HL-60/S4 (cell line): ENCODE measurements at regions not wholly inside any gene's neighbourhood (a gene's known extent, or its start where the extent isn't known, plus 50 kb on each side); places are given as distances from the start of the nearest gene placed in this dataset.

Source experiments
- in situ Hi-C: fragments of 300-500 bp; cut with MboI; formaldehyde crosslinking; loops from 2 replicates; pipeline ENCODE4 v1.14.3; 2022; ENCODE audit warnings: low sequenced_read_pairs

DNA sequence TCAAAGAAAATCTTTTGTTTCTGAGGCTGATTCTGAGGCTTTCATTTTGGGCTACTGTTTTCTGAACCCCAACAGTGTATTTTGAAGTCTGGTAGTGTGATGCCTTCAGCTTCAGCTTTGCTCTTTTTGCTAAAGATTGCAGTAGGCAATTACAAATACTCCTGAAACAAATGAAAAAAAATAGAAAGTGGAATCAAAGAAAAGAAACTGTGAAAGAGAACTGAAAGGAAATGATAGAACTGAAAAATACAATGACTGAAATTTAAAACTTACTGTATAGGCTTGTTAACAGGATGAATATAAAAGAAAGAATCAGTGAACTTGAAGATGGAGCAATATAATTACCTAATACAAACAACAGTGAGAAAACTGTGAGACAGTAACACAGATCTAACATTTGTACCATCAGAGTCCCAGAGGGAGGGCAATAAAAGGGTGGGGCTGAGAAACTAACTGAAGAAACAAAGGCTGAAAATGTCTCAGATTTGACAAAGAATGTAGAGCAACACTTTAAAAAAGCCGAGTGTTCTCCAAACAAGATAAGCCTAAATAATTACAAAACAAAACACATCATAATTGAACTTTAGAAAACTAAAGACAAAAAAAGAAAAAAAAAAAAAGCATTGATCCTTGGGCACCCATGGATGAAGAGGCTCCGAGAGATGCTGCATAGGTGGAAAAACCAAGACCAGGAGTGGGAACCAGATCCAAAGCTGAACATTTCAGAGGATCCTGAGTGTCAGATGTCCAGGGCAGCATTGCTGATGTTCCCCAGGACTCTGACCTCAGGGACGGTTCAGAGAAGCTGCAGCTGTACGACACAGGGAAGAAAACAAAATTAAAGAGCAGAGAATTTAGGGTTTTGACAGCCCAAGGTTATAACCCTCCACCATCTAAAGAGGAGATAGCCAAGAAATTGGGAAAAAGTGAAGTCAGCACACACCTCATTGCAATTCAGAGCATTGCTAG, 223.2 kb upstream of the IGFBP3 start:
- in situ Hi-C loops = no loop called here

DNA sequence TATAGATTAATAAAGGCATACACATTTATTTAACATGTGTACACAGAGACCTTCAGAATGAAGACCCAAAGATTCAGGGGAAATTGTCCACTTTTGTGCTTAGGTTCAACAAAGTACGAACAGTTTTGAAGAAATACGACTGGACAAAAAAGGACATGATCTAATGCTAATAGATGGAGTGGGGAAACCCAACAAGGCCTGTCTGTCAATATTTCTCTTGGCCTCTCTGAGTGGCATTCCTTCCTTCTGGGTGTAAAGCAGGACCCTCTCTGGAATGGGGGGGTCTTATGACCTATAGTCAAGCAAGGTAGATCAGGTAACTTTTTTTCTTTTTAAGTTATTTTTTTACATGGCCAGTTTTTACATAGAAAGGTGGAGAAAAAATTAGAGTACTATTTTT, 222.3 kb upstream of the IGFBP3 start:
- in situ Hi-C loops = no loop called here

DNA sequence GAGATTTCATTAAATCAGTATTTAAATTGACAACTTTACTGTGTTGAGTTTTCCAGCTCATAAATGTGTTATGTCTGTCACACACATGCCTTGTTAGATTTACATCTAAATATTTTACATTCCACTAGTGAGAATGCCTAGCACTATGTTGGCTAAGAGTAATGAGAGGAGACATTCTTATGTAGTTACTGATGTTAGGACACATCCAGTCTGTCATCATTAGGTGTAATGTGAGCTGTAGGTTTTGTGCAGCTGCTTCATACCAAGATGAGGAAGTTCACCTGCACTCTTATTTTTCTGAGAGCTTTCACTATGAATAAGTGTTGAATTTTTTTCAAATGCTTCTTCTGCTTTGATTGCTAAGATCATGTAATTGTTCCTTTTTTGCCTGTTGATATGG, 218.0 kb upstream of the IGFBP3 start:
- in situ Hi-C loops = no loop called here

DNA sequence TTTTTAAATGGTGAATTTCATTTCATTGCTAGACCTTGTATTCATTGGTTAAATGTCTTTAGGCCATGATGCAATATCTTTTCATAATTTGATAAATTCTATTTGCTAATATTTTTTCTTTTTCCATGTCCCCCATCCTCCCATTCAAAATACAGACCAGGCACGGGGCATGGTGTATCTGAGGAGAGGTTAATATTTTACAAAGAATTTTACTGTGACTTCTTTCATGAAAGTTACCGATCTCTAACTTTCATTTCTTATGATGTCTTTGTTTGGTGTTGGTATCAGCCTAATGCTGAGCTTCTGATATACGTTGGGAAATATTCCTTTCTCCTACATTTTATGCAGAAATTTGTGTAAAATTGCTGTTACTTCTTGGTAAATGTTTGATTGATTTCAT, 216.7 kb upstream of the IGFBP3 start:
- in situ Hi-C loops = no loop called here

DNA sequence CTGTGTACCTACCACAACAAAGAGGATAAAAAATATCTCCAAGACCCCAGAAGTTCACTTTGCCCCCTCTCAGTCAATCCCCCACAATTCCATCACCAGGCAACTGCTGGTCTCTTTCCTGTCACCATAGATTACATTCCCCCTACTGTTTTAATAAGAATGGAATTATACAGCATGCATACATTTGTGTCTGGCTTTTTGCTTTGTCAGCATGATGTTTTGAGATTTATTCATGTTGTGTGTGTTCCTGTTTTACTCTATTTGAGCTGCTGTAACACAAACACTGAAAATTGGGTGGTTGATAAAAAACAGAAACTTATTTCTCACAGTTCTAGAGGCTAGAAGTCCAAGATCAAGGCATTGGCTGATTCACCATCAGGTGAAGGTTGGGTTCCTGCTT, 214.5 kb upstream of the IGFBP3 start:
- in situ Hi-C loops = no loop called here

DNA sequence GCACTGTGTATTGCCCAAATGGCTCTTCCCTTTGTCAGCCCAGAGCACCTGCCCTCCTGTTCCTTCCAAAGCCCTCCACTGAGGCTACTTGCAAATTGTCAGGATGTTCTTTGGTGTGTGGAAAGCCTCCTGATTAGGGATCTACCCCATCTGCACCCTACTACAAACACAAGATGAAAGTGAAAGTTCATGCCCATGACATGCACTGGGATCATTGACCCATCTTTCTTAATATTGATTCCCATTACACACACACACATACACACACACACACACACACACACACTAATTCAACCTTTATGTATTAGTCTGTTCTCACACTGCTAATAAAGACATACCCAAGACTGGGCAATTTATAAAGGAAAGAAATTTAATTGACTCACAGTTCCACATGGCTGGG, 213.7 kb upstream of the IGFBP3 start:
- in situ Hi-C loops = no loop called here

DNA sequence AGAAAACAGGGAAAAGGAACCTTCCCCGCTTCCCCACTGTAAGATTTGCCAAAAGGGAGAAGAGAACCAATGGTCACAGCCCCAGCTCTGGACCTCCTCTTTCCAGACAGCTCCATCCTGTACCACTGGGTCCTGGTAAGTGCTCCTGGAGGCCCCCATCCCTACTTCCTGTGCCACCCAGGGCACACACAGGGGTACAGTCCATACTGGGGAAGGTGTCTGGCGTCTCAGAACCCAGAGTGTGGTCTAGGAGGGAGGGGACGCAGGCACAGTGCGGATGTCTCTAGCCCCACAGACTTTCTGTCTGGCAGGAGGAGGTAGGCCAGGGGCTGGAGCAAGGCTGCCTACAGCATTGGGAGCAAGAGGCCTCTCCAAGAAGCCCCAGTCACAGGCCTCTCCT, 213.3 kb upstream of the IGFBP3 start:
- in situ Hi-C loops = no loop called here

DNA sequence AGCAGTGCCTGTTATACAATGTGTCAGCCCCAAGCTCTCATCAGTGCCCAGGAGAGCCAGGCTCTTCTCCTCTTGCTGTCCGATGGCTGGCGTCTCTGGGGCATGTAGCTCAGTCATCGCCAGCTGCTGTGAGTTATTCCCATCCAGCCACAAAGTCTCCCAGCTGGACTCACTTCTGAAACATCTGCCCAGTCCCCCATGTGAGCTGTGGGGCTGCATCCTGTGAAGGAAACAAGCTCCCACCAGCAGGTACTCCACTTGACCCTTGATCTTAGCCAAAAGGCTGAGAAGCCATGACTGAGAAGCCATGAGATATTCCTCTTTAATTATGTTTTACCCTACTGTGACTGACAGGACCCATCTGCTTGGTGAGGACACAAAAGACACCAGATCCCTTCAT, 212.7 kb upstream of the IGFBP3 start:
- in situ Hi-C loops = no loop called here

DNA sequence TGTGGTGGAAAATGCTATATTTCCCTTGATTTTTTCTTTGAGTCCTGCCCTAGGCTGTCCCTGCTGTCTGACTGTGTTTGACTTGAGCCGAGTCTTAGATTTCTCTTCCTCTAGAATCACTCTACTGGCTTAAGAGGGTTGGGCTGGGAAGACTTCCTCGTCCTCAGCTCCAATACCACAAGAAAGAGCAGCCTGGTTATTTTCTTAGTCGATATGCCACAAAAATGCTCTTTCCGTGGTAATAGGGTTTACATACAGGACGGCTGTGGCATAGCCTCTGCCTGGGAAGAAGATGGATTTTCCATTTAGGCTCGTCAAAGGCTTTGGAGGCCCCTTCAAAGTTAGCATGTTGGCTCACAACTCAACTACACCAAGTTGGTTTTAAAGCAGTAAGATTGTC, 212.0 kb upstream of the IGFBP3 start:
- in situ Hi-C loops = no loop called here

DNA sequence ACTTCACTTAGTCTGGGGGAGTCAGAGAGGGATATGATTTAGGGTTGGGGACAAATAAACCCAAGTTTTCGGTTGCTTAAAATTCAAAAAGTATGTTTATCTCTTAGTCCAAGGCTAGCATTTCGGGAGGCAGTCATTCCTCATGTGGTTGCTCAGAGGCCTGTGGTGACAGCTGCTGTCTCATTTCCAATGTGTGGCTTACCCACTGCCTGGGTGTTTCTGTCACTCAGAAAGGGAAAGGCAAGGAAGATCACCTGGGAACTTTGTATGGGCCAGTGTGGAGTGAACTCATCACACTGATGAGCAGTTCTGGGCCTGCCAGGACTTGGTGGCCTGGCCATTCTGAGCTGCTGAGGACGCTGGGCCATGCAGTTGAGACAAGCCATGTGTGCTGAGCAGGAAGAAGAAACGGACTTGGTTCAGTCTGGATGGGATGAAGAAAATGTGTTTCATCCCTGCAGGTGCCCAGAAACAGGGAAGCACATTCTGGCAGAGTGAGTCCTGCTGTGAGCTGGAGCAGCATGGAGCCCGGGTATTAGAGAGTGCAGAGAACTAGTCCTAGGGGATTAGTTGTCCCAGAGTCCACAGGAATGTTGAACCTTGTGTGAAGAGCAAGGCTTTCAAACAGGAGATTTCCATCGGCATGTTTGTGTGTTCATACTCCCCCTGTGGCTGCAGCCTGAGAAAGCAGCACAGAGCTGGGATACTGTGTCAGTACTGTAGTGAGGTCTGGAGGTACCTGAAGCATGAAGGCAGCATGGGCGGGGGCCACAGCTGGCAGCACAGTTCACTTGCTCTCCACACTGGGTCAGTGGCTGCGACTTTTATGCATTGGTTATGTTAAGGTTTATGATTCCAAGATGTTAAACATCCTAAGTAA, 211.1 kb upstream of the IGFBP3 start:
- in situ Hi-C loops = no loop called here

DNA sequence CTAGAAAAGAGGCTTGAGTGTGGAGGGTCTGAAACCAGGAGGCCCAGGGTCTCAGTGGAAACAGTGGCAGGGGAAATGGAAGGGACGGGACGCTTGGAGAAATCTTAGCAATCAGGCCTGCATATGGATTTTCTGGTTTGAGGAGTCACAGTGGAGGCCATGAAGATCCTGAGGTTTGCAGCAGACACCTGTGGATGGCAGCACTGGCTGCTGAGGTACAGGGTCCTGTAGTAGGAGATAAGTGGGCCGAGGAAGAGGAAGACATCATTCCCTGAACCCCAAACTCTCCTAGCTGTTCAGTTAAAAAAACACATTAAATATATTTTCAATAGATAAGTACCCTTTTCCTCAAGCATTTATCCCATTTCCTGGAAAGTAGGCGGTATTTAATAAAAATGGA, 208.8 kb upstream of the IGFBP3 start:
- in situ Hi-C loops = no loop called here

DNA sequence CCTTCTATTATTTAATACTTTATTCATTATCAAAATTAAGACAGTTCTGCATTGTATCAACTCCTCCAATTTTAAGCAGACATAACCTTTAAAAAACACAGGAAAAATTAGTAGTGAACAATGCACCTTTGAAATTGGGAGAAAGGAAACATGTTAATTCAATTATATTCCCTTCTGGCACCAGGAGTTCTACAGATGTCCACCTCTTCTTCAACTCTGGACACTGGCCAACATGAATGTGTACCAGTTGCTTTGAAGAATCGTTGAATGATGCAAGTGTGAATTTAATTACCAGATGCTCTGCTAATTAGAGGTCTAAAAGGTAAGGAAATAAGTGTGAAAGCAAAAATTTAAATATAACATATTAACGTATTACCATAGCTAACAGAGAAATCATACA, 206.7 kb upstream of the IGFBP3 start:
- in situ Hi-C loops = no loop called here

DNA sequence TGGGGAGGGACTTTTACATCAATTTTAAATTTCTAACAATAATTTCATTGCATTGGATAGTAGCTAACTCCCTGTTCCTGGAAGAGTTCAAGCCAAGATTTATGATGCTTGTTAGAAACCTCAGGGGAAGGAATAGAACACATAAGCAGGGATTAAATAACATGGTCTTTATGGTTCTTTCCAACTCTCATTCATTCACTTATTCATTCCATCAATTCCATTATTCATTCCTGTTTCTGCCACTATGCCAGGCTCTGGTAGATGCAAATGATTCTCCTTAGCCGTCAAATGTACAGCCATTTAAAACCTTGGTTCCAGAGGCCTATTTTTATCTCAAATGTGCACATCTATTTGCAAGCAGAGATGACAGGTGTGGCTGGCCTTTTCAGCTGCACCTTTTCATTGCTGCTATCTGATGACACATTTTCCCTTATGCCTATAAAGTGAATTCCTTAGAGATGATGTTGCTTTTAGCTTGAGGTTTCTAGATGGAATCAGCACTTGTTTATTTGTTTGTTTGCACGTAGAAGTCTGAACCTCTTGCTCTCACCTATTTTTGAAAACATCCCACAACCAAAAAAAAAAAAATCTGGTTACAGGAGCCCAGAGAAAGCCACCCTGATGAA, 205.7 kb upstream of the IGFBP3 start:
- in situ Hi-C loops = no loop called here

DNA sequence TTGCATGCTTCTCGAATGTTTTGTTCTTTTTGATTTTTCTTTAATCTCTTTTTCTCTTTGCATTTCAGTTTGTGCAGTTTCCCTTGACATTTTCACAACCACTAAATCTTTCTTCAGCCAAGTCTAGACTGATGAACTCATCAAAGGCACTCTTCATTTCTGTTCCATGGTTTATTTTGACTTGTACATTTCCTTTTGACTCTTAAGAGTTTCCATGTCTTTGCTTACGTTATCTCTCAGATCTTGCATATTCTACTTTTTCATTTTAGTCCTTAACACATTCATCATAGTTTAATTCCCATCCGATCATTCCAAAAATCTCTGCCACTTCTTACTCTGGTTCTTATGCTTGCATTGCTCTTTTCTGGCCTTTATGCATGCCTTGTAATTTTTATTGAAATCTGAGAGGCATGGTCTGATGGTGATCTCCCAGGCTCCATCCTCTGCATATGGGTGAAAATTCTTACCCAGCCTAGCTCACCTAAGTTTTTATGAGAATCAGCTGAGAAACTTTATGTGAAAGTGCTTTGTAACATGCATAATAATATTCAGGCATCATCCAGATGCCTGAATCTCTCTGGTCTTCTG, 202.8 kb upstream of the IGFBP3 start:
- in situ Hi-C loops = no loop called here

DNA sequence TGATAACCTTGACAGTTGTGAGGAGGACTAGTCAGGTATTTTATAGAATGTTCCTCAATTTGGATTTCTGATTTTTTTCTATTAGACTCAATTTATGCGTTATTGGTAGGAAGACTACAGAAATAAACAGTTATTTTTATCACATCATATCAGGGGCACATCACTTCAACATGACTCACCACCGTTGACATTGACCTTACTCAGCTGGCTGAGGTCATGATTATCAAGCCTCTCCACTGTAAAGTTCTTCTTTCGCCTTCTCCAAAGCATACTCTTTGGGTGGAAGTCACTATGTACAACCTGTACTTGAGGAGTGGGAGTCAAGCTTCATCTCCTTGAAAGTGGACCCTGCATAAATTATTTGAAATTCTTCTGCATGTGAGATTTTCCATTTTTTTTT, 194.3 kb upstream of the IGFBP3 start:
- in situ Hi-C loops = no loop called here

DNA sequence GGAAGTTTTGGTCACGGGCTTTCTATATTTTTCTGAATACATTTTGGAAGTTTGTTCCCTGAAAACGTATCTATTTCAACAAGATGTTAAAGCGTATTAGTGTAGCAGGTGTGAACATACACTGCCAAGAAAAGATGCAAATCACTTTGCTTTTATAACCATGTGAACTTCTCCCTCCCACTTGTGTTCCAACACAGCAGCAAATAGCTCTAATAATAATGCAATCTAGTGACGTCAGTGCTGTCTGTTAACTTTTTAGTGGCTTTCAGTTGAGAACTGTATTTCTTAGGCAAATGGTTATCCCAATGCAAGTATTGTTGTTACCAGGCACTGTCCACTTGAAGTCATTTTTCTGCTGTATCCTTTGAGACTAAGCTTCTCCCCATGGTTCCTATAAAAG, 188.4 kb upstream of the IGFBP3 start:
- in situ Hi-C loops = no loop called here

DNA sequence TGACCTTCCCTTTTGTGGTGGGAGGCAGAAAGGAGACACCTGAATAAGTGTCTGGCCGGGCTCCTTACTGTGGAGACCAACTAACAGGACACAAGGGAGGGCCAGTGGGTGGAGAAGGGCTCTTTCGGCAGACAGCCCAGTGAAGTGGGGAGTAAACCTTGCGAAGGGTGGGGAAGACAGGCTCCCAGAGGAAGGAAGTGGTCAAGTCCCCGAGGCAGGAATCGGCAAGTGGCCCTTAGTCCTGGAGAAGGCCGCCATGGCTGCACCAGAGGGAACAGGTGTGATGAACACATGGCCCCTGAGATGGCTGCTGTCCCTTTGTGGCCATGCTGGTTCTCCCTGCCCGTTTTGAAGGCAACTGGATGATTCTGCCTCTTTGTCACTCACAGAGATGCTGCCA, 187.2 kb upstream of the IGFBP3 start:
- in situ Hi-C loops = no loop called here

DNA sequence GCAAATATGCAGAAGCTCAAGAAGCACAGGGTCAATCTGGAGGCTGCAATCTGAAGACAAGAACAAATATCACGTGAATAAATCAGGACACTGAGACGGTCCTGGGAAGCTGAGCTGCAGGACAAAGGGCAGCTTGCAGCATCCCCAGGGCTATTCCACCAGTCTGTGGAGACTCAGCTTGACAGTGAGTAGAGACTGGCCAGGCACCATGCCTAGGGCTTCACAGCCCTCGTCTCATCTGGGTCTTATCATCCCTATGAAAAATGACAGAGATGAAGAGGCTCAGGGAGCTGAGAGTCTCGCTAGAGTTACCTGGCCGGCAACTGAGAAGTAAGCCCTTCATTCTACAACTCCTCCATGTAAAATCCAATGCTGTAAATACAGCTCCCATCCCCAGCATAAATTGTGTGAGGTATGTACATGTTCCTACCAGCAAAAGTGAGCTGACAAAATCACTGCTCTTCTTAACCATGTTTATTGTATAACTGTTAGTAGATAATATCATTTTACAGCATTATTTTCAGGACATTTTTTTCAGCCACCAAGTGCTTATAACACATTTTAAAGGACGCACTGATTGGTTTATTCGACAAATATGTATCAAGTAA, 186.6 kb upstream of the IGFBP3 start:
- in situ Hi-C loops = no loop called here

DNA sequence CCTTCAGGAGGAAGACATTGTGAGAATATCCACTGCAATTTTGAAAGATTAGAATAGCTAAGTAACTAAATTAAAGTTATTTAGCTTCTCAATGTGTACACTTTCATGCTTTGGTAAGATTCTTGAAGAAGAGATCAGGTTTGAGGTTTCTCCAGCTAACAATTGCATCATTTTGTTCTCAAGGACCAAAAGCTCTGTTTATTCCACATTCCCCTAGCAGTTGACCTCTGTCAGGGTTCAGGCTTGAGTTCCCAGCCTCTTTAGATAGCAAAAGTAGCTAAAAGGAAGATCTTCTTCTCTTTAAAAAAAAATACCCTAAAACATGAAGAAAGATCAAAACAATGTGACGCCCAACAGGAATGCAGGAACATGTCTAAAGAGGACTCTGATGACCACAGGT, 179.4 kb upstream of the IGFBP3 start:
- in situ Hi-C loops = no loop called here

DNA sequence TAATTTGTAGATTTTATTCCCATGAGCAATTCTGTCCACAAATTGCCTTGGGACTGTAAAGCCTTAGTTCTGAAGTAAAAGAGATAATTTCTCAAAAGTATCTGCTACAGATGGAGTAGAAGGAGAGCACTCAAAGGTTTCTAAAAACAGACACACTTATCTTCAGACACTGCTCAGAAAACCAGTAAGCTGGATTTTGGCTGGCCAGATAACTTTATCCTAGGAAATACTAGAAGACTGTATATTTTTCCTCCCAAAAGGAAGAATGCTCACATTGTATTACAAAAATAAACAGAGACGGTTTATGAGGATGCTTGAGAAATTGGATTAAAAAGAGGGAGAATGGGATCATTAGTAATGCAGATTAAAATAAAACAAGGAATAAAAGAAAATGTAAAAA, 178.0 kb upstream of the IGFBP3 start:
- in situ Hi-C loops = no loop called here

DNA sequence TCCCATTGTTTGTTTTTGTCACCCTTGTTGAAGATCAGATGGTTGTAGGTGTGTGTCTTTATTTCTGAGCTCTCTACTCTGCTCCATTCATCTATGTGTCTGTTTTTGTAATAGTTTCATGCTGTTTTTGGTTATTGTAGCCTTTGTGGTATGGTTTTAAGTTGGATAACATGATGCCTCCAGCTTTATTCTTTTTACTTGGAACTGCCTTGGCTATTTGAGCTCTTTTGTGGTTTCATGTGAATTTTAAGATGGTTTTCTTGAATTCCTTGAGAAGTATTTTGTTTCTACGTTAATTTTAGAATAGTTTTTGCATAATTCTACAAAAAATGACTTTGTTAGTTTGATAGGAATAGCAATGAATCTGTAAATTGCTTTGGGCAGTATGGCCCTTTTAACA, 170.0 kb upstream of the IGFBP3 start:
- in situ Hi-C loops = no loop called here
